NB4 (cell line): ENCODE measurements at regions not wholly inside any gene's neighbourhood (a gene's known extent, or its start where the extent isn't known, plus 50 kb on each side); places are given as distances from the start of the nearest gene placed in this dataset.

Experiments
- DNase-seq: peaks from one replicate; pipeline ENCODE4 v3.0.0; 2010; ENCODE audit warnings: low read depth
- H3K4me3 ChIP-seq: one replicate; pipeline ENCODE4 v1.5.1; 2011; ENCODE audit warnings: mild to moderate bottlenecking, low read depth, low read length, moderate library complexity
- CTCF ChIP-seq: IDR thresholded peaks from one replicate; pipeline ENCODE4 v1.5.1; 2012; ENCODE audit warnings: low read depth, low read length
- MAX ChIP-seq: IDR thresholded peaks from 2 replicates; pipeline ENCODE4 v1.6.1; 2011; ENCODE audit warnings: low read depth, low read length
- MYC ChIP-seq: IDR thresholded peaks from 2 replicates; pipeline ENCODE4 v1.6.1; 2011; ENCODE audit warnings: low read depth, low read length
- POLR2A ChIP-seq: IDR thresholded peaks from 2 replicates; pipeline ENCODE4 v1.6.1; 2011; ENCODE audit warnings: mild to moderate bottlenecking; ENCODE audit not compliant: insufficient read length; ENCODE audit errors: extremely low read depth

- H3K4me3 ChIP-seq = no peak overlapping the region
- TF ChIP-seq CTCF (no peak), MYC (no peak), MAX (no peak), POLR2A (no peak)
- DNase-seq = no peak
These were observed 260.4 kb upstream of the MIR17HG start for GRCh38 chr13:91086936-91087716.

- DNase-seq = no peak
- no peak for TF ChIP-seq POLR2A
- TF ChIP-seq MAX = no peak
- no peak for TF ChIP-seq CTCF
- TF ChIP-seq MYC = no peak
- no peak overlapping the region for H3K4me3 ChIP-seq
These were observed 250.2 kb upstream of the MIR17HG start for GRCh38 chr13:91097269-91097668.

- no peak for DNase-seq
- no peak for TF ChIP-seq CTCF
- TF ChIP-seq MYC = no peak
- TF ChIP-seq MAX = no peak
- no peak for TF ChIP-seq POLR2A
- no peak overlapping the region for H3K4me3 ChIP-seq
These were observed 247.6 kb upstream of the MIR17HG start for GRCh38 chr13:91099877-91100276.

- no peak for DNase-seq
- H3K4me3 ChIP-seq = no peak overlapping the region
- no peak for TF ChIP-seq CTCF
- TF ChIP-seq MAX = no peak
- no peak for TF ChIP-seq MYC
- TF ChIP-seq POLR2A = no peak
These were observed 246.5 kb upstream of the MIR17HG start for GRCh38 chr13:91100944-91101343.

- no peak overlapping the region for H3K4me3 ChIP-seq
- no peak for TF ChIP-seq CTCF
- DNase-seq = no peak
These were observed 246.1 kb upstream of the MIR17HG start for GRCh38 chr13:91101381-91101780.

- no peak overlapping the region for H3K4me3 ChIP-seq
- TF ChIP-seq MYC (no peak), CTCF (no peak), POLR2A (no peak), MAX (no peak)
- DNase-seq = no peak
These were observed 242.2 kb upstream of the MIR17HG start for GRCh38 chr13:91105270-91105669.
